OCI-M1 (cell line): ENCODE measurements at regions not wholly inside any gene's neighbourhood (a gene's known extent, or its start where the extent isn't known, plus 50 kb on each side); places are given as distances from the start of the nearest gene placed in this dataset.
"Not testable (repeated sequence)": the region's sequence is repeated elsewhere in the genome, so short reads cannot be mapped to it uniquely, and the experiment has no call there.

Experiments used
- DNase-seq: peaks from one replicate; lab custom pipeline; 2025; lab: John Stamatoyannopoulos, UW

- not testable (repeated sequence) for DNase-seq
Observed at GRCh38 chr17:45554479-45554878, 64.0 kb upstream of the PLEKHM1 start.

- DNase-seq: not testable (repeated sequence)
Observed at GRCh38 chr17:45558821-45559220, 68.3 kb upstream of the PLEKHM1 start.

- DNase-seq: not testable (repeated sequence)
Observed at GRCh38 chr17:45562868-45563267, 72.3 kb upstream of the PLEKHM1 start.

- not testable (repeated sequence) for DNase-seq
Observed at GRCh38 chr17:45563283-45563682, 72.8 kb upstream of the PLEKHM1 start.

GRCh38 chr17:45568275-45568674 is 77.8 kb upstream of the PLEKHM1 start:
- DNase-seq: not testable (repeated sequence)

- DNase-seq: not testable (repeated sequence)
Observed at GRCh38 chr17:45573326-45573725, 82.8 kb upstream of the PLEKHM1 start.

- no peak for DNase-seq
Observed at GRCh38 chr17:45573924-45574770, 83.6 kb upstream of the PLEKHM1 start.

- no peak for DNase-seq
Observed at GRCh38 chr17:45575126-45575885, 84.8 kb upstream of the PLEKHM1 start.

- not testable (repeated sequence) for DNase-seq
Observed at GRCh38 chr17:45576527-45577307, 86.2 kb upstream of the PLEKHM1 start.

- DNase-seq: no peak
Observed at GRCh38 chr17:45577571-45578279, 87.2 kb upstream of the PLEKHM1 start.

GRCh38 chr17:45578516-45579455 is 88.3 kb upstream of the PLEKHM1 start:
- DNase-seq: no peak

GRCh38 chr17:45579529-45580495 is 89.3 kb upstream of the PLEKHM1 start:
- no peak for DNase-seq

GRCh38 chr17:45580924-45581323 is 90.4 kb upstream of the PLEKHM1 start:
- DNase-seq: no peak

GRCh38 chr17:45581860-45582259 is 91.3 kb upstream of the PLEKHM1 start:
- DNase-seq: no peak

- DNase-seq: no peak
Observed at GRCh38 chr17:45584092-45585036, 93.8 kb upstream of the PLEKHM1 start.

- not testable (repeated sequence) for DNase-seq
Observed at GRCh38 chr17:45585037-45585733, 94.7 kb upstream of the PLEKHM1 start.
